RPMI7951 (cell line): ENCODE measurements at regions not wholly inside any gene's neighbourhood (a gene's known extent, or its start where the extent isn't known, plus 50 kb on each side); places are given as distances from the start of the nearest gene placed in this dataset.

ENCODE experiments used
- DNase-seq: peaks from one replicate; pipeline ENCODE4 v3.0.0-alpha.2; 2012; ENCODE audit warnings: low read depth

- DNase-seq, result peak; percentile 15
These were observed 195.4 kb downstream of the MACC1 start for GRCh38 chr7:20021831-20022230.

- DNase-seq, result no peak
These were observed 196.1 kb downstream of the MACC1 start for GRCh38 chr7:20021066-20021465.

- no peak for DNase-seq
These were observed 197.3 kb downstream of the MACC1 start for GRCh38 chr7:20019757-20020432.

GRCh38 chr7:20016669-20017068, 200.5 kb downstream of the MACC1 start:
- no peak for DNase-seq

GRCh38 chr7:20013536-20013935, 203.6 kb downstream of the MACC1 start:
- no peak for DNase-seq

- DNase-seq, result no peak
These were observed 205.1 kb downstream of the MACC1 start for GRCh38 chr7:20012100-20012499.

GRCh38 chr7:20010877-20011276, 206.3 kb downstream of the MACC1 start:
- no peak for DNase-seq

- no peak for DNase-seq
These were observed 209.7 kb downstream of the MACC1 start for GRCh38 chr7:20007510-20007909.

- DNase-seq, result peak; percentile 61
These were observed 212.1 kb downstream of the MACC1 start for GRCh38 chr7:20005081-20005480.

- no peak for DNase-seq
These were observed 217.5 kb downstream of the MACC1 start for GRCh38 chr7:19999681-20000080.

- DNase-seq, result peak; percentile 54
These were observed 218.5 kb upstream of the TMEM196 start for GRCh38 chr7:19991936-19992335.

- DNase-seq, result peak; percentile 16
These were observed 216.5 kb upstream of the TMEM196 start for GRCh38 chr7:19989906-19990305.

GRCh38 chr7:19988860-19989259, 215.4 kb upstream of the TMEM196 start:
- DNase-seq, result no peak

- peak; percentile 15 for DNase-seq
These were observed 210.8 kb upstream of the TMEM196 start for GRCh38 chr7:19984231-19984632.

- DNase-seq, result peak; percentile 89
These were observed 209.7 kb upstream of the TMEM196 start for GRCh38 chr7:19982841-19983835.

GRCh38 chr7:19973581-19973980, 200.2 kb upstream of the TMEM196 start:
- DNase-seq, result no peak

GRCh38 chr7:19972876-19973275, 199.5 kb upstream of the TMEM196 start:
- DNase-seq, result no peak

GRCh38 chr7:19971956-19972355, 198.5 kb upstream of the TMEM196 start:
- DNase-seq, result no peak

- no peak for DNase-seq
These were observed 197.1 kb upstream of the TMEM196 start for GRCh38 chr7:19970514-19970913.

GRCh38 chr7:19969859-19970493, 196.6 kb upstream of the TMEM196 start:
- peak; percentile 54 for DNase-seq

- DNase-seq, result peak; percentile 60
These were observed 190.8 kb upstream of the TMEM196 start for GRCh38 chr7:19964246-19964645.

- DNase-seq, result no peak
These were observed 190.3 kb upstream of the TMEM196 start for GRCh38 chr7:19963695-19964094.
